Osteoblast (primary cell): ENCODE measurements at regions not wholly inside any gene's neighbourhood (a gene's known extent, or its start where the extent isn't known, plus 50 kb on each side); places are given as distances from the start of the nearest gene placed in this dataset.

Source experiments
- DNase-seq: peaks from one replicate; pipeline ENCODE4 v3.0.0; 2011; ENCODE audit warnings: low spot score, mixed read lengths; ENCODE audit not compliant: insufficient read length; ENCODE audit errors: missing footprints
- H2AFZ ChIP-seq: 2 replicates; pipeline ENCODE4 v1.6.0; 2011; ENCODE audit warnings: mild to moderate bottlenecking, low read length
- H3K27ac ChIP-seq: 2 replicates; pipeline ENCODE4 v1.5.1; 2011; ENCODE audit warnings: mild to moderate bottlenecking, low read depth, low read length, moderate library complexity
- H3K27me3 ChIP-seq: 2 replicates; pipeline ENCODE4 v1.6.0; 2012; ENCODE audit warnings: mild to moderate bottlenecking, control low read depth, inconsistent platforms, low read length, moderate library complexity; ENCODE audit not compliant: insufficient read depth
- H3K36me3 ChIP-seq: 2 replicates; pipeline ENCODE4 v1.5.1; 2011; ENCODE audit warnings: mild to moderate bottlenecking, low read length, control low read depth, moderate library complexity; ENCODE audit not compliant: insufficient read depth
- H3K4me1 ChIP-seq: 2 replicates; pipeline ENCODE4 v1.5.1; 2011; ENCODE audit warnings: mild to moderate bottlenecking, low read length, control low read depth, moderate library complexity; ENCODE audit not compliant: insufficient read depth
- H3K4me2 ChIP-seq: 2 replicates; pipeline ENCODE4 v1.6.0; 2011; ENCODE audit warnings: mild to moderate bottlenecking, low read length; ENCODE audit not compliant: insufficient read depth
- H3K4me3 ChIP-seq: fragments of 200-600 bp; sonication (generic); 3 replicates; pipeline ENCODE4 v1.5.1; 2012; ENCODE audit warnings: mild to moderate bottlenecking, low read length, inconsistent platforms; ENCODE audit not compliant: insufficient read depth
- H3K79me2 ChIP-seq: 2 replicates; pipeline ENCODE4 v1.6.0; 2012; ENCODE audit warnings: mild to moderate bottlenecking, low read length, control low read depth, inconsistent platforms; ENCODE audit not compliant: insufficient read depth
- H3K9me3 ChIP-seq: 2 replicates; pipeline ENCODE4 v1.5.1; 2011; ENCODE audit warnings: low read depth, low read length, control low read depth
- H4K20me1 ChIP-seq: 2 replicates; pipeline ENCODE4 v1.6.0; 2012; ENCODE audit warnings: mild to moderate bottlenecking, low read length, control low read depth; ENCODE audit not compliant: insufficient read depth
- TF ChIP-seq, protein P1 (sequence below): IDR thresholded peaks from 2 replicates; pipeline ENCODE4 v1.5.1; 2011; ENCODE audit warnings: mild to moderate bottlenecking, low read depth, low read length, moderate library complexity; ENCODE audit errors: extremely low read depth

DNA sequence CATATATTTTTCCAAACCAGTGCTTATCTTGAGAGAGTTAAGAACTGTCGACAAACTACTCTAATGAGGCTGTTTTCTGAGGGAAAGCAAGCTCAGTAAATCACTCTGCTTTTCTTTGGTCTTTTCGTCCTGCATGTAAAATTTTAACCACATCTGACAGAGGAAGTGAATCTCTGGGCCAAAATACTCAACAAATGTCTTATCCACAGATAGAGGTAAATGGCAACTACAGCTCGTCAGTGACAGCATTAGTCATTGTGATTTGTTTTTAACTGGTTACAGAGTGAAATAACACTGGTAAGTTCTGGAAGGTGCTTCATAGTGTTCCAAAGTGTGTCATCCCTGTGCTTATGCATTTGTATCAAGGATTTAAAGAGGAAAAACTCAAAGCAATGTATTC lies 82.6 kb upstream of the SLC8A1 start:
- no peaks in the 10 kb centered on the region for H3K9me3 ChIP-seq
- no peak for DNase-seq
- no peaks in the 10 kb centered on the region for H3K79me2 ChIP-seq
- TF ChIP-seq, protein P1, sequence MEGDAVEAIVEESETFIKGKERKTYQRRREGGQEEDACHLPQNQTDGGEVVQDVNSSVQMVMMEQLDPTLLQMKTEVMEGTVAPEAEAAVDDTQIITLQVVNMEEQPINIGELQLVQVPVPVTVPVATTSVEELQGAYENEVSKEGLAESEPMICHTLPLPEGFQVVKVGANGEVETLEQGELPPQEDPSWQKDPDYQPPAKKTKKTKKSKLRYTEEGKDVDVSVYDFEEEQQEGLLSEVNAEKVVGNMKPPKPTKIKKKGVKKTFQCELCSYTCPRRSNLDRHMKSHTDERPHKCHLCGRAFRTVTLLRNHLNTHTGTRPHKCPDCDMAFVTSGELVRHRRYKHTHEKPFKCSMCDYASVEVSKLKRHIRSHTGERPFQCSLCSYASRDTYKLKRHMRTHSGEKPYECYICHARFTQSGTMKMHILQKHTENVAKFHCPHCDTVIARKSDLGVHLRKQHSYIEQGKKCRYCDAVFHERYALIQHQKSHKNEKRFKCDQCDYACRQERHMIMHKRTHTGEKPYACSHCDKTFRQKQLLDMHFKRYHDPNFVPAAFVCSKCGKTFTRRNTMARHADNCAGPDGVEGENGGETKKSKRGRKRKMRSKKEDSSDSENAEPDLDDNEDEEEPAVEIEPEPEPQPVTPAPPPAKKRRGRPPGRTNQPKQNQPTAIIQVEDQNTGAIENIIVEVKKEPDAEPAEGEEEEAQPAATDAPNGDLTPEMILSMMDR, result no peak
- H3K4me3 ChIP-seq, result no peak overlapping the region
- H3K36me3 ChIP-seq, result no peaks in the 10 kb centered on the region
- no peak overlapping the region for H3K27ac ChIP-seq
- H2AFZ ChIP-seq, result no peak overlapping the region
- H3K4me1 ChIP-seq, result no peaks in the 10 kb centered on the region
- no peak overlapping the region for H3K4me2 ChIP-seq
- no peaks in the 10 kb centered on the region for H4K20me1 ChIP-seq
- H3K27me3 ChIP-seq, result no peaks in the 10 kb centered on the region

DNA sequence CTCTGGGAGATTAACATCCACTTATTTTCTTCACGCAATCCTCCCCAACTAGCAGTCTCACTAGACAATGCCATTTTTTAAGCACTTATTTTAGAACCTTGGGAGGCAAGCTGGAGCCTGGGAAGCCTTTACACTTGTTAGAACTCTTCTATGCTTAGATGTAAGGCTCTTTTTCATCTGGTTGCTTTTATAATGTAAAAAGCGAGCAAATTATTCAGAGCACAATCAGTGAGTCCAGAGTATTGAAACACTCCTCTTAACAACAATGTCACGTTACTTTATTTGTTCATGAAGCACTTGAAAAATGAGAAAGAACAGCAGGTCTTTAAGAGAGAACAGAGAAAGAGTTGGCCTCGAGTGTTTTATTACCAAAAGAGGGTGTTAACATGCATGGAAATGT lies 84.1 kb upstream of the SLC8A1 start:
- Histone ChIP-seq H3K4me2 (no peak overlapping the region), H3K79me2 (no peaks in the 10 kb centered on the region), H4K20me1 (no peaks in the 10 kb centered on the region), H2AFZ (no peak overlapping the region), H3K36me3 (no peaks in the 10 kb centered on the region), H3K4me3 (no peak overlapping the region), H3K9me3 (no peaks in the 10 kb centered on the region), H3K27ac (no peak overlapping the region), H3K27me3 (no peaks in the 10 kb centered on the region), H3K4me1 (no peaks in the 10 kb centered on the region)
- TF ChIP-seq, protein P1, result no peak
- no peak for DNase-seq

DNA sequence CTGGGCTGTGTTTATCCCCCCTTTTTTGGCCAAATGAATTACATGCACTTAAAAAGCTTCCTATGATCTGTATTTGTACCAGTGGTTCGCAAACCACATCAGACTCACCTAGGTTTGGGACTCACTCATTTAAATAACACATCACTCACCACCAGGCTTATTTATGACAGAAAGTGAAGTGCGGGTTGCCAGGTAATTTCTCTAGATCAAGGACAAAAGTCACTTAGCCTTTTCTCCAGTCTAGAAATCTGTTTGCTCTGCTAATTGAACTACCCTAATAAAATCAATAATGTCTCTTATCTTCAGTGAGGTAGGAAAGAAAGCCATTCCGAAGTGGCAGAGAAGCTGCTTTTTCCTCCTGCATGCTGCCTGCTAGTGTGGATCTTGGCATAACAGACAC lies 88.1 kb upstream of the SLC8A1 start:
- H3K27ac ChIP-seq, result no peak overlapping the region
- H3K4me1 ChIP-seq, result no peaks in the 10 kb centered on the region
- peak; percentile 23 for DNase-seq
- no peaks in the 10 kb centered on the region for H4K20me1 ChIP-seq
- H3K36me3 ChIP-seq, result no peaks in the 10 kb centered on the region
- no peak overlapping the region for H3K4me3 ChIP-seq
- no peaks in the 10 kb centered on the region for H3K27me3 ChIP-seq
- no peaks in the 10 kb centered on the region for H3K79me2 ChIP-seq
- H2AFZ ChIP-seq, result peak overlapping the region; percentile 25
- H3K4me2 ChIP-seq, result no peak overlapping the region
- no peaks in the 10 kb centered on the region for H3K9me3 ChIP-seq
- TF ChIP-seq, protein P1, result no peak

DNA sequence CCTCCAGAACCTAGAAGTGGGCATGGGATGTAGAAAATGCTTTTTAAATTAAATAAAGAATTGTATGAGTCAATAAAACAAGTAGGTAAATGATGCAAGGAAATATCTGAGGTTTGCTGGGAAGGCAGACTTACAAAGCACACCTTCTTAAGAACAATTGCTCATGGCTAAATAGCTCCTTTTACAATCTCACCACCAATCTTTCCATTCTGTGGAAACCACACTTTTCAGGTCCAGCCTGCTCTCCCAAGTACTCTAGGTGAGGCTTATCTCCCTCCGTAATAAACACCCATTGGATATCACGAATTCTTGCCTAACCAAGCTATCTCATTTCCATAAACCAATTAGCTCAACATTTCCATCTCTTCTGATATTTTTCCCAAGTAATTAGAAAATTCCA lies 91.5 kb upstream of the SLC8A1 start:
- Histone ChIP-seq H2AFZ (no peak overlapping the region), H3K4me1 (no peaks in the 10 kb centered on the region), H3K36me3 (no peaks in the 10 kb centered on the region), H3K4me3 (no peak overlapping the region), H4K20me1 (no peaks in the 10 kb centered on the region), H3K27me3 (no peaks in the 10 kb centered on the region), H3K9me3 (no peaks in the 10 kb centered on the region), H3K4me2 (no peak overlapping the region), H3K27ac (no peak overlapping the region), H3K79me2 (no peaks in the 10 kb centered on the region)
- no peak for DNase-seq
- TF ChIP-seq, protein P1, result no peak
